GM18867 (cell line): ENCODE measurements at regions not wholly inside any gene's neighbourhood (a gene's known extent, or its start where the extent isn't known, plus 50 kb on each side); places are given as distances from the start of the nearest gene placed in this dataset.

ENCODE experiments used
- ATAC-seq: cut with Tn5 transposase; IDR thresholded peaks from one replicate; pipeline ENCODE4 v1.9.1; 2021; ENCODE audit warnings: mild to moderate bottlenecking, moderate library complexity; ENCODE audit not compliant: unreplicated experiment

- ATAC-seq, result no peak
These were observed 377.3 kb downstream of the SHQ1 start for GRCh38 chr3:72470904-72471417.

DNA sequence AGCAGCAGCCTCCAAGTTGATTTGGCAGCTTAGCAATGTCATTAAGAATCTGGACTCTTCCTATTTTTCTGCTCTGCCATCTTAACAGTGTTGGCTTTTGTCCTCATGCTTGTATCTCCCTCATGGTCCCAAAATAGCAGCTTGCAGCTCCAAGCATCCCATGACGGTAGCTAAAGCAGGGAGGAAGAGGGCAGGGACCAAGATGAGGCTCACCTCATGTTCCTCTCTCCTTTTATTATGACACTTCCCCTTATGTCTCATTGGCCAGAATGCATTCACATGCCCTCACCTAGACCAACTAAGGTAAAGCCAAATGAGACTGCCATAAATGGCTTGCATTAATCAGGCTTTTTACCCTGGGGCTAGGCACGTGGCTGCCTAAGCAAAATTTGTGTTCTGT lies 382.4 kb downstream of the SHQ1 start:
- ATAC-seq, result no peak

DNA sequence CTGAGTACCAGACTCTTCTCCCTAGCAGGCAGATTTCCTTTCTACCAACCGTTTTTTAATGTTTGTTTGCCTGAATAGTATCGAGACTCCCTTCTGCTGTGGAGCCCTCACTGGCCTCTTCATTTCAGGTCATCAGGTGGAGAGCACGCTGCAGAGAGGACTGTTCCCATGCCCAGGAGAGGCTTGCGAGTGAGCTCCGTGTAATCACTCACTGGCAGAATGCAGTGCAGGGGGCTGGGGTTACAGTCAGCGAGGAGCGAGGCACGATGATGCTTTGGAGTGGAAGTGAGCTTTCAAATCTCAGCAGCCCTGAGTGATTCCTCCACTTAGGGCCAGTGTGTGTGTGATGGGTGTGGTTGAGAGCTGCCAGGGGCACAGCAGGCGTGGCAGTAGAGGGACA lies 385.2 kb downstream of the SHQ1 start:
- no peak for ATAC-seq

GRCh38 chr3:72462595-72463011 lies 385.6 kb downstream of the SHQ1 start:
- no peak for ATAC-seq

DNA sequence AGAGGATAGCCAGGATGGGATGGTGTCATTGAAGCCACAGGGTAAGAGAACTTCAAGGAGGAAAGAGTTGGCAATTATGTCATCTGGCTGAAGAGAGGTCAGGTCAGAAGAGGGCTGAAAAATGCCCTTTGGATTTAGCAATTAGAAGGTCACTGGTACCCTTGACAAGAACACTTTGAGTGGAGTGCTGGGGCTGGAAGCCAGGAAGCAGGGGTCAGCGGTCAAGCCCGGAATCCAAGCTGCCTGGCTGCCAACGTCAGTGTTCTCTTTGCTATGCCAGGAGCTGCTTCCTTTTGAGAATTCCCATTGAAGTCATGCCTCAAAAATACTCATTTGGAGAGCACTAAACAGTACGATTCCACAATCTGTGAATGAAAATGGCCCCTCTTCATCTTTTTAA lies 386.5 kb downstream of the SHQ1 start:
- no peak for ATAC-seq

DNA sequence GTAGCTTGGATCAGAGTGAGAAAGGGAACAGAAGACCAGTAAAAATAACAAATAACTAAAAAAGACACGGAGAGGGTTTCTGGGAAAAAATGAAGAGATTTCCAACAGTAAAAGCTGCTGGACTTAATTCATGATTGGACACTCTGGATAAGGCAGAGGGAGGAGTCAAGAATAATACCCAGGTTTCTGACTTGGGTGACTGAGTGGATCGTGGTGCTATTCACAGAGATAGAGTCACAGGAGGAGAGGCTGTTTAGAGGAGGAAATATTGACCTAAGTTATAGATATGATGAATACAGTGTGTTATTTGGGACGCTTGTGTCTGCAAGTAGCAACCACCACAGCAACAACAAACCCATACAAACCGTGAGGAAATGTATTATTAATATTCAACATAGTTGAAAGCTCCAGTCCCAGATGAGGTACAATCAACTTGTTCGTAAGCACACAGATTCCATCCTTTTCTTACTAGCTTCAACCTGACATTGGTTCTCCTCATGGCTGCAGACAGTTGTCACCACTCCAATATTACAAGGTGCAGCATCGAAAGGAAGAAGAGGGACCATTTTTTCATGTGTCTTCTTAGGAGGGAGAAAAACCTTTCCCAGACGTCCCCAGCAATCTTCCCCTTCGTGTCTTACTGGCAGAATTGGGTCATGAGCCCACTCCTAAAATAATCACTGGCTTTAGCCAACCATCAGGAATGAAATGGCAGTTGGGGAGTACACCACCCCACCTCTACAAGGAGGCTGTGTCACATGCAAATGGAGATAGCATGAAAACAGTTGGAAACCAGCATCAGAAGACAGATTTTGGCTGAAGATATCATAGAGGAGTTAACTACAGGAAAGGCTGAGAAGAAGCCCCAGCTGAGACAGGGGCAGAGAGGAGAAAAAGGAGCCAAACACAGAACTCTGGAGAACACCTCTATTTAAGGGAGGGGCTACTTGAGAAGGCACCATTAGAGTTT lies 387.8 kb downstream of the SHQ1 start:
- ATAC-seq, result no peak

GRCh38 chr3:72459588-72459987 lies 388.7 kb downstream of the SHQ1 start:
- ATAC-seq, result no peak

DNA sequence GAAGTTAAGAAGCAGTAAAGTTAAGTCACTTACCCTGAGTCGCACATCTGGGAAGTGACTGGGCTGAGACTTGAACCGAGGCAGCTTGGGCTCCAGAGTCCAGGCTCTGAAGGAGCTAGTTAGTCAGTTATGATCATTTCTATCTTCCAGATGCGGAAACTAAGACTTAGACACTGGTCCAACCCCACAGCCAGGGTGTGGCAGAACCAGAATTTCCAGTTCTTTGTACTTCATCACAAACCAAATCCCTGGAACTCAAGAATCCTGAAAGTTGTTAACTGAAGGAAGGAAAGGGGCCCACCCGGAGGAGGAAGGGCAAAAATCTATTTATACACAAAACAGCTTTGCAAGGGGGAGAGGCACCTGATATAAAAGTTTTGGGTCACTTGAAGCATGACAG lies 389.9 kb downstream of the SHQ1 start:
- ATAC-seq, result no peak

DNA sequence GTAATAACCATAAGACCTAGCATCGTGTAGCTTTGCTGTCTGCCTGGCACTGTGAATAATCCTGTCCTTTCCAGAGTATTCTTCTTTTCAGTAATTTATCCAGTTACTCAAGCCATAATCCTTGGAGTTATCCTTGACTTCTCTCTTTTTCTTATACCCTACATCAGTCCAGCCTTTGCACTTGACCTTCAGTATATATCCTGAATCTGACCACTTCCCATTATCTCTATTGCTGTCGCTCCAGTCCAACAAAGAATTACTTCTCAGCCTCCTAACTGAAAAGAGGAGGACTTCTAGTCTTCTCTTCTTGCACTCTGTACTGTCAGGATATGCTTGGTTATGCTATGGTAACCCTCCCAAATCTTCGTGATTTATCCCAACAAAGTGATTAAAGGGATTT lies 393.8 kb downstream of the SHQ1 start:
- ATAC-seq, result no peak

DNA sequence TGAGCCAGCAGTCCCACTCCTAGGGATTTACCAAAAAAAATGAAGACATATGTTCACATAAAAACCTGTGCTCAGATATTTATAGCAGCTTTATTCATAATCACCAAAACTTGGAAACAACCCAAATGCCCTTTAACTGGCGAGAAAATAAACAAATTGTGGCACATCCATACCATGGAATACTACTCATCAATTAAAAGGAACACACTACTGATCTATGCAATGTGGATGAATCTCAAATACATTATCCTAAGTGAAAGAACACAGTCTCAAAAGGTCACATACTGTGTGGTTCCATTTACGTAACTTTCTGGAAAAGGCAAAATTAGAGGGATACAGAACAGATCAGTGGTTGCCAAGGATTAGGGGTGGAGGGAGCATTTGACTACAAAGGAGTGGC lies 394.5 kb downstream of the SHQ1 start:
- no peak for ATAC-seq

DNA sequence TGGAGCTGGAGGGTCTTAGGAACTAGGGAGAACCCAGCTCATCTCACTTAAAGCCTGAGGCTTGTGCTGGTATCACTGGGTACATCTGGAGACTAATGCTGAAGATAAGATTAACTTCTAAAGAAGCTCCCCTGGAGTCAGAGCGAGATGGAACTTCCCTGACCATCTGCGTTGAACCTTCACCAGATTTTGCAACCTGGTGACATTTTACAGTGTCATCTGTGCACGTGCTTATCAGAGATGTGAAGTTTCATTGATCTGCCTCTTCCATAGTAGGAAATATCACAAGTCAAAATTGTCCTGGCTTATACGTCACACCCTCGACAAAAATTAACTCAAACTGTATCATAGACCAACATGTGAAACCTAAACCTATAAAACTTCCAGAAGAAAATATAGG lies 395.5 kb downstream of the SHQ1 start:
- ATAC-seq, result no peak

- no peak for ATAC-seq
These were observed 396.4 kb downstream of the SHQ1 start for GRCh38 chr3:72451841-72452240.

DNA sequence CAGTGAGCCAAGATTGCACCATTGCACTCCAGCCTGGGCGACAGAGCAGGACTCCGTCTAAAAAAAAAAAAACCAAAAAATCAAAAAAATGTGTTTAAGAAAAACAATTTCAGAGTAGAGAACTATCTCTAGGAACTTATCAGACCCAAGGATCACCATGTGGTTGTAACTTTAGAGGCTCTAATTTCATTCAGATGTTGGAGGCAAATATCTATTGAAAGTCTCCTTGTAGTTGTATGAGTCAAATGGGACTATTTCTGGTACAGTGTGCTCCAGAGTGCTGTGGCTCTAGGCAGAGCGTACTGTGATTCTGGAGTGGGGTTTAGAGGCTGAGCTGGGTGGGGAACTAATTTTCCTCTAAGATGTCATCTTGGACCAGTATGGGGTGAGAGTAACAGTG lies 398.7 kb downstream of the SHQ1 start:
- ATAC-seq, result no peak

GRCh38 chr3:72448858-72449257 lies 399.4 kb downstream of the SHQ1 start:
- ATAC-seq, result no peak

DNA sequence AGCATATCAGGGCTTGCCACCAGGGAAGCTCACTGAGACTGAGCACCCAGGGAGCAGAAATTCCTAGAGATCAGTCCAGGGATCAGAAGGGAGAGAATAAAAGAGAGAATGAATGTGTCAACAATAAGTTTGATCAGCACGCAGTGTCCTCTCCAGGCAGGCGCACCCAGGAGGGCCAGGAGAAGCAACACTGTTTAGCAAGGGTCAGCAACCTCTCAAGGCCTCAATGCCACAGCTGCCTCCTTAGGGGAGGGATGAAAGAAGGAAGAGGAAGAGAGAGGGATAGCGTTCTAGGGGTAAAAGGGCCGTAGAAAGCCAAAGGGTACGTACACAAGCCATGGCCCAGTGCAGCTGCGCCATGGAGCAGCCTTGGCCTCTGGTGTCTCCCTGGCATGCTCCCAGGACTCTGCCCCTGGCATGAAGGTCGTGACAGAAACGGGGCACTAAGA lies 399.8 kb downstream of the SHQ1 start:
- ATAC-seq, result no peak

- peak; percentile 91 for ATAC-seq
These were observed 400.9 kb downstream of the SHQ1 start for GRCh38 chr3:72447059-72447946.

DNA sequence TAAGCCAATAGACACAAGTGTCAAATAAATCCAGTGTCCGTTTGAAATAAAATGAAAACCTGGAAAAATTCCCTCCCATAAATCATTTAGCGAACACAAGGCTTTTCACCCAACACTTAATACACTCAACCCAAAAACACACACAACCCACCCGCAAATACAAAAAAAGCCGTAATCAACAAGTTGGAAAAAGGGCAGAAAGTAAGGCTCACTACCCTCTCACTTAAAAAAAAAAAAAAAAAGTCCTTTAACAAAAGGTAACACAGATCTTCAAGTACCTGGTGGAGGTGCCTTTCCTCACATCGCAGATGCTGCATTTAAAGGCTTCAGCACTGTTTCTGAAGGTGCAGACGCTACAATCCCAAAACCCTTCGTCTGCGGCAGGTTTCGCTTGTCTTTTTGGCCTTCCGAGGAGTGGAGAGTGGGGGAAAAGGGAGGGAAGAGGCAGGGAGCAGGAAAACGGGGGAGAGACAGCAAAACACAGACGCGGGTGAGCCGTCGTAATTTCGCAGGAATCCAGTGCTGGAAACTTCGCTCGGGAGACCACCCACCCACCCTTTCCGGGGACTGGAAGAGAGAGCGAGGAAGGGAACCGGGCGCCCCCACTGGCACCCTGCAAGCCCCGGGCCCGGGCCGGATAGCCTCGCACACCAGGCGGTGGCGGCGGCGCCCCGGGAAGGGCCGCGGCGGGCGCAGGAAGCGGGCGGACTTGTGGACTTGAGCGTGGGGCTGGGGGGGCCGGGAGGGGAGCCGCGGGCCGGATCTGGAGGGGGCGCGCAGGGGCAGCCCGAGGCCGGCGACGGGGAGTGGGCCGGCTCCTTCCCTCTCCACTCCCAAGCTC lies 401.8 kb downstream of the SHQ1 start, which contains the start of gene RYBP:
TSS of gene RYBP (minus strand) at position 404 of the 841 bp plus-strand sequence.
- peak; percentile 30 for ATAC-seq

DNA sequence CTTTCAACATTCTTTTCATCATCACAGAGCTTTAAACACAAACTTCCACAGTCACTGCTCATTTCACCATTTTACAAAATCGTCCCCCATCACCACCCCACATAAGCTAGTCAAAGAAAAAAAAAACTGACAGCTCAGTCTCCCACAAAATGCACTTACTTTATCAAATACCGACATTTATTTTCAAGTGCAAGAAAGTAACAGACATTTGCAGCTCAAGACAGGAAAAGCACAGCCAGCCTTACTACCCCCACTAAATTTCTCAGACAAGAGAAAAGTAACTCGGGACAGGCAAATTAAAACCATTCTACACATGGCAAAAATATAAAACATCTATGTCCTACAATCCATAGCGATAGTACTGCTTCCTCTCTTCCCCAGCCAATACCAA lies 402.4 kb downstream of the SHQ1 start:
- ATAC-seq, result no peak

GRCh38 chr3:72444656-72445223 lies 403.5 kb downstream of the SHQ1 start:
- ATAC-seq, result no peak

GRCh38 chr3:72442759-72443158 lies 405.5 kb downstream of the SHQ1 start:
- ATAC-seq, result no peak
